Right atrium auricular region (tissue), 2 donors: ENCODE measurements at regions not wholly inside any gene's neighbourhood (a gene's known extent, or its start where the extent isn't known, plus 50 kb on each side); places are given as distances from the start of the nearest gene placed in this dataset.
"Not testable (repeated sequence)": the region's sequence is repeated elsewhere in the genome, so short reads cannot be mapped to it uniquely, and the experiment has no call there.

Experiments
- DNase-seq: peaks from one replicate; pipeline ENCODE4 v3.0.0-alpha.2; 2019; ENCODE audit warnings: low spot score
- H3K27ac ChIP-seq, 2 donors: fragments of 200-600 bp; sonication (generic); 1 replicate in 1 of 2; 2 replicates in 1 of 2; pipeline ENCODE4 v1.5.1; 2016 to 2019
- H3K27me3 ChIP-seq, 2 donors: fragments of 200-600 bp; sonication (generic); one replicate each; pipeline versions ENCODE4 v1.5.1 to v1.6.0; 2017 to 2019
- H3K36me3 ChIP-seq: fragments of 200-600 bp; sonication (generic); one replicate; pipeline ENCODE4 v1.5.1; 2016
- H3K4me1 ChIP-seq, 2 donors: fragments of 200-600 bp; sonication (generic); one replicate each; pipeline versions ENCODE4 v1.5.1 to v1.6.0; 2017 to 2019
- H3K4me3 ChIP-seq, 2 donors: fragments of 200-600 bp; sonication (generic); 1 replicate in 1 of 2; 2 replicates in 1 of 2; pipeline ENCODE4 v1.5.1; 2017 to 2019; ENCODE audit warnings: mild to moderate bottlenecking in 1 of 2, moderate library complexity in 1 of 2
- H3K9me3 ChIP-seq, 2 donors: fragments of 200-600 bp; sonication (generic); one replicate each; pipeline ENCODE4 v1.5.1; 2019
- CTCF ChIP-seq, 2 donors: fragments of 200-600 bp; sonication (generic); IDR thresholded peaks; one replicate each; pipeline ENCODE4 v1.5.1; 2019; ENCODE audit warnings: antibody characterized with exemption in 2 of 2

GRCh38 chr13:53112522-53112921 lies 83.9 kb downstream of the OLFM4 start:
- Histone ChIP-seq H3K9me3 (no peaks in the 10 kb centered on the region), H3K36me3 (no peaks in the 10 kb centered on the region), H3K4me3 (no peak overlapping the region), H3K4me1 (no peaks in the 10 kb centered on the region), H3K27ac (no peak overlapping the region), H3K27me3 (no peaks in the 10 kb centered on the region)
- no peak for TF ChIP-seq CTCF (IDR thresholded peaks at IDR 0.05)
- no peak for DNase-seq

GRCh38 chr13:53117048-53117447 lies 88.4 kb downstream of the OLFM4 start:
- H3K27ac ChIP-seq, H3K4me1 ChIP-seq, DNase-seq, H3K4me3 ChIP-seq, H3K36me3 ChIP-seq, H3K9me3 ChIP-seq, H3K27me3 ChIP-seq: not testable (repeated sequence)

- Histone ChIP-seq H3K4me1 (no peaks in the 10 kb centered on the region), H3K27ac (no peak overlapping the region), H3K36me3 (no peaks in the 10 kb centered on the region), H3K4me3 (no peak overlapping the region), H3K9me3 (peaks cover 0 to 7% of the 10 kb centered on the region in 2 donors), H3K27me3 (no peaks in the 10 kb centered on the region)
- no peak for DNase-seq
- TF ChIP-seq CTCF (IDR thresholded peaks at IDR 0.05) = no peak
Measured at GRCh38 chr13:53121131-53121773, 92.6 kb downstream of the OLFM4 start.

GRCh38 chr13:53121919-53122318 lies 93.3 kb downstream of the OLFM4 start:
- H3K27me3 ChIP-seq = no peaks in the 10 kb centered on the region
- no peaks in the 10 kb centered on the region for H3K36me3 ChIP-seq
- no peak overlapping the region for H3K4me3 ChIP-seq
- no peak overlapping the region for H3K27ac ChIP-seq
- peaks cover 0 to 7% of the 10 kb centered on the region in 2 donors for H3K9me3 ChIP-seq
- peaks cover 0 to 3% of the 10 kb centered on the region in 2 donors for H3K4me1 ChIP-seq
- no peak for DNase-seq
- TF ChIP-seq CTCF (IDR thresholded peaks at IDR 0.05) = no peak

GRCh38 chr13:53123536-53123935 lies 94.9 kb downstream of the OLFM4 start:
- no peak for DNase-seq
- TF ChIP-seq CTCF (IDR thresholded peaks at IDR 0.05) = no peak
- Histone ChIP-seq H3K36me3 (no peaks in the 10 kb centered on the region), H3K4me3 (no peak overlapping the region), H3K27me3 (no peaks in the 10 kb centered on the region), H3K27ac (no peak overlapping the region), H3K4me1 (peaks cover 0 to 4% of the 10 kb centered on the region in 2 donors), H3K9me3 (no peaks in the 10 kb centered on the region)

GRCh38 chr13:53124623-53125022 lies 96.0 kb downstream of the OLFM4 start:
- no peak overlapping the region for H3K4me3 ChIP-seq
- H3K9me3 ChIP-seq = no peaks in the 10 kb centered on the region
- no peak overlapping the region for H3K27ac ChIP-seq
- no peaks in the 10 kb centered on the region for H3K27me3 ChIP-seq
- H3K36me3 ChIP-seq = no peaks in the 10 kb centered on the region
- peaks cover 0 to 4% of the 10 kb centered on the region in 2 donors for H3K4me1 ChIP-seq
- DNase-seq = no peak
- no peak for TF ChIP-seq CTCF (IDR thresholded peaks at IDR 0.05)
